D721Med (cell line): ENCODE measurements at regions not wholly inside any gene's neighbourhood (a gene's known extent, or its start where the extent isn't known, plus 50 kb on each side); places are given as distances from the start of the nearest gene placed in this dataset.

Source experiments
- DNase-seq: peaks from one replicate; pipeline ENCODE4 v3.0.0; 2011; ENCODE audit warnings: low spot score; ENCODE audit not compliant: insufficient read length
- FAIRE-seq: peaks from 2 replicates; lab custom pipeline; 2011; peaks lifted over from hg19 to GRCh38; lab: Jason Lieb, UNC
- CTCF ChIP-seq: IDR thresholded peaks from 2 replicates; pipeline ENCODE4 v1.5.1; 2012; ENCODE audit warnings: mild to moderate bottlenecking, control low read depth; ENCODE audit not compliant: insufficient read depth; ENCODE audit errors: missing control alignments

- no peak for FAIRE-seq
- no peak for TF ChIP-seq CTCF
These were observed 1624.2 kb downstream of the SUCLG1 start for GRCh38 chr2:82834893-82835292.

GRCh38 chr2:82827426-82827825 lies 1631.7 kb downstream of the SUCLG1 start:
- TF ChIP-seq CTCF = no peak
- DNase-seq (no peak), FAIRE-seq (no peak)

More at GRCh38 chr2:82834893-82835292, 1624.2 kb downstream of the SUCLG1 start:
- no peak for DNase-seq

- no peak for TF ChIP-seq CTCF
- FAIRE-seq (no peak), DNase-seq (no peak)
These were observed 1632.6 kb downstream of the SUCLG1 start for GRCh38 chr2:82826437-82826836.

- no peak for TF ChIP-seq CTCF
- FAIRE-seq (no peak), DNase-seq (no peak)
These were observed 1633.5 kb downstream of the SUCLG1 start for GRCh38 chr2:82825410-82826090.

- TF ChIP-seq CTCF = no peak
- DNase-seq (no peak), FAIRE-seq (no peak)
These were observed 1635.2 kb downstream of the SUCLG1 start for GRCh38 chr2:82823892-82824291.

- DNase-seq = no peak
- no peak for FAIRE-seq
- TF ChIP-seq CTCF = no peak
These were observed 1639.1 kb downstream of the SUCLG1 start for GRCh38 chr2:82819951-82820350.

- TF ChIP-seq CTCF = no peak
- DNase-seq (no peak), FAIRE-seq (no peak)
These were observed 1644.9 kb downstream of the SUCLG1 start for GRCh38 chr2:82814146-82814545.
